PFSK-1 (cell line): ENCODE measurements at regions not wholly inside any gene's neighbourhood (a gene's known extent, or its start where the extent isn't known, plus 50 kb on each side); places are given as distances from the start of the nearest gene placed in this dataset.

ENCODE experiments used
- POLR2AphosphoS5 ChIP-seq: IDR thresholded peaks from 2 replicates; pipeline ENCODE4 v1.6.1; 2012; ENCODE audit warnings: low read depth, mild to moderate bottlenecking, control low read depth, low read length, moderate library complexity
- REST ChIP-seq, 2 experiments: IDR thresholded peaks; 2 replicates each; pipeline versions ENCODE4 v1.6.1 to v1.8.0; 2011 to 2012; ENCODE audit warnings: low read depth in 2 of 2, low read length in 2 of 2, control low read depth in 1 of 2, inconsistent platforms in 1 of 2, mild to moderate bottlenecking in 1 of 2, moderate library complexity in 1 of 2; ENCODE audit not compliant: insufficient read depth in 1 of 2
- SIN3A ChIP-seq: IDR thresholded peaks from 2 replicates; pipeline ENCODE4 v1.6.1; 2012; ENCODE audit warnings: mild to moderate bottlenecking, low read length, moderate library complexity, borderline replicate concordance; ENCODE audit not compliant: insufficient read depth
- TAF1 ChIP-seq: IDR thresholded peaks from 2 replicates; pipeline ENCODE4 v1.6.1; 2012; ENCODE audit warnings: low read length, control low read depth, borderline replicate concordance; ENCODE audit not compliant: insufficient read depth

- TF ChIP-seq POLR2AphosphoS5 (no peak), TAF1 (no peak), REST (IDR thresholded peaks at IDR 0.05; ENCODE audit: insufficient read depth in 1 of 2, low read depth in 2 of 2, low read length in 2 of 2) (no peak), SIN3A (no peak)
Observed at GRCh38 chr5:118378959-118379358, 609.4 kb downstream of the DTWD2 start.
